ENCODE measurements at regions not wholly inside any gene's neighbourhood (a gene's known extent, or its start where the extent isn't known, plus 50 kb on each side); places are given as distances from the start of the nearest gene placed in this dataset.

DNA sequence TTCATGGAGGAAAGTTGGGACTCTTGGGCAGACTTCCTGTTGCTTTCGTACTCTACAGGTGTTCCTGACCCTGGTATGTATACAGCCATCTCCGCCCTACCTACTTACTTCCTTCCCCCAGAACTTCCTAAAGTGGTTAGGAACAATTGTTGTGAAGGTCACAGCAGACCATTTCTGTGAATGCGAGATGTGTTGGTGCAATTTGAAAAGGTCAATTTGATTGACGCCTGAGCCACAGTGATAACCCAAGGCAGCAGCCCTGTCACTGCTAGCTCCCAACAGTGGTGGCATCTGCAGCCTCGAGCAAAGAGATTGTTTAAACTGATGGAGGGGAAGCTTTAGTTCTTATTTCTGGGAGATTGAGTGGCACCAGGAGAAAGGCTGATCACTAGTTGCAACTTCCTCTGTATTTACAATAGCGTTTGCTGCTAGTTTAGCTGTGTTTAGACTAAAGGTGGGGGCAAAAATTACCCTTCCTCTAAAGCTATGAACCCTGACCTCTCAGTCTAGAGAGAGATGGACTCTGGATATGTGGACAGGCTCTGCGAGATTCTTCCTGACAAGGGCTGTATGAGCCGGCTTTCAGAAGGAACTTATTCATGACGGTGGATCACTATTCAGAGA, 78.3 kb upstream of the MAP4K3 start:
- H3K4me1 ChIP-seq: peaks cover 35 to 59% (median 43%) of the 10 kb centered on the region in 4 donors
- H3K27ac ChIP-seq: peak overlapping the region in 2 of 4 donors; percentile 27 to 80
- TF ChIP-seq, protein P1, sequence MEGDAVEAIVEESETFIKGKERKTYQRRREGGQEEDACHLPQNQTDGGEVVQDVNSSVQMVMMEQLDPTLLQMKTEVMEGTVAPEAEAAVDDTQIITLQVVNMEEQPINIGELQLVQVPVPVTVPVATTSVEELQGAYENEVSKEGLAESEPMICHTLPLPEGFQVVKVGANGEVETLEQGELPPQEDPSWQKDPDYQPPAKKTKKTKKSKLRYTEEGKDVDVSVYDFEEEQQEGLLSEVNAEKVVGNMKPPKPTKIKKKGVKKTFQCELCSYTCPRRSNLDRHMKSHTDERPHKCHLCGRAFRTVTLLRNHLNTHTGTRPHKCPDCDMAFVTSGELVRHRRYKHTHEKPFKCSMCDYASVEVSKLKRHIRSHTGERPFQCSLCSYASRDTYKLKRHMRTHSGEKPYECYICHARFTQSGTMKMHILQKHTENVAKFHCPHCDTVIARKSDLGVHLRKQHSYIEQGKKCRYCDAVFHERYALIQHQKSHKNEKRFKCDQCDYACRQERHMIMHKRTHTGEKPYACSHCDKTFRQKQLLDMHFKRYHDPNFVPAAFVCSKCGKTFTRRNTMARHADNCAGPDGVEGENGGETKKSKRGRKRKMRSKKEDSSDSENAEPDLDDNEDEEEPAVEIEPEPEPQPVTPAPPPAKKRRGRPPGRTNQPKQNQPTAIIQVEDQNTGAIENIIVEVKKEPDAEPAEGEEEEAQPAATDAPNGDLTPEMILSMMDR (IDR thresholded peaks at IDR 0.05): no peak
- no peak for TF ChIP-seq POLR2AphosphoS5 (IDR thresholded peaks at IDR 0.05)
- no peak for TF ChIP-seq EP300 (IDR thresholded peaks at IDR 0.05)
- TF ChIP-seq POLR2A (IDR thresholded peaks at IDR 0.05): no peak
- ATAC-seq (ENCODE audit: low FRiP score in 2 of 2) (no peak), DNase-seq (no peak)
- H3K9me3 ChIP-seq: no peaks in the 10 kb centered on the region
- no peaks in the 10 kb centered on the region for H3K27me3 ChIP-seq
- WGBS, 2 donors: 45 to 67% methylated on average over 5 to 9 of the region's 9 CpGs
- H3K36me3 ChIP-seq: no peaks in the 10 kb centered on the region
- no peak overlapping the region for H3K4me3 ChIP-seq

DNA sequence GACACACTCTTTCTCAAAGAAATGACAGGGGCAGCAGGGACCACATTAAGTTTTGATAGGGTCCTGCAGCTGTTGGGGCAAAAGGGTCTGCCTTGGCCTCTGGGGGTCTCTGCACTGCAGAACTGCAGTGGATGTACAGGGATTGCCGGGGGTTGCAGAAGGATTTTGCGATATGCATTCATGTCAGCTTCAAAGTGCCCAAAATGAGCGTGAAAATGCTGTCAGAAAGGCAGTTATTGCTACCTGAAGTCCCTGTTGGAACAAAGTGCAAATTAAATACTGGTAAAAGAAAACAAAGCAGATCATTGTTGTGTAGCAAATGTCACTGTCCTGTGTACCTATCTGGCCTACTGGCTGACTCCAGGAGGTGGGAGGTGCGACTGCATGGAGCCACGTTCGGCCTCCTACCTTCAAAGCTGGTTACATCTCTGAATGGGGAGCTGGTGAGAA, 78.8 kb upstream of the MAP4K3 start:
- WGBS, 2 donors: 83 to 93% methylated on average over 6 of the region's 6 CpGs
- no peak for DNase-seq
- Histone ChIP-seq H3K4me3 (no peak overlapping the region), H3K27me3 (no peaks in the 10 kb centered on the region), H3K27ac (peak overlapping the region in 3 of 4 donors; percentile 26 to 80 (median 27)), H3K36me3 (no peaks in the 10 kb centered on the region), H3K4me1 (peaks cover 35 to 59% (median 43%) of the 10 kb centered on the region in 4 donors), H3K9me3 (no peaks in the 10 kb centered on the region)
- no peak for TF ChIP-seq EP300 (IDR thresholded peaks at IDR 0.05)
- TF ChIP-seq, protein P1 (IDR thresholded peaks at IDR 0.05): peak in 1 of 6 experiments; percentile 5
- ATAC-seq (ENCODE audit: low FRiP score in 2 of 2): no peak

DNA sequence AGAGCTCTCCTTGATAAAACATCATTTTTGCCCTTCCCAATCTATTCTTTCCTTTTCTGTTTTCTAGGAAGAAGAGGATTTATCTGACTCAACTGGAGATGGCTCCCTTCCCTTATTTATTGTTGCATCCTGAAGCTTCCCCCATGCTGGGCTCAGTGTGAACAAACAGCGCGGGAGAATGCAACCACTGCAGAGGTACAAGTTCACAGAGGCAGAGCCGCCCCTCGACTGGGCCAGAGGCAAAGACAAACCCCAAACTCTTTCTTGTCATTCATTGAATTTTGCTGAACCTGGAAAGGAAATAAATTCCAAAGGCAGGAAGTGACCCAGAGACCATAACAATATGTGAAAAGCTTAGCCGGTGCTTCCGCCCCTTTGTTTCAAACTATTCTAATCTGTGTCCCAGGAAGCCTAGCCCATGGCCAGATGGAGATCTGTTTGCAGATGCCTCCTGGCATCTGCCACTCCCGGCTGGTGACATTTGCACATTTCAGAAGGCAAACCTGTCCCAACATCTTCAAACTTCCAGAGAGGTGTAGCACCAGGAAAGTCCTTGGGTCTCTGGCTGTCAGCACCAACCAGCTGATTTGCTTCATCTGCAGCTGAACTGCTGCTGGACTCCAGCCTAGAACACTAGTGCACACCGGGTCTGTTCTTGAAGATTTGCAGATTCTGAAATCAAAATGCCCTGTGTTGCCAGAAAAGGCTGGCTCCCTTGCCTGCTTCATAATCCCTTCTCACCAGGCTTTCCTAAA, 79.4 kb upstream of the MAP4K3 start:
- peaks cover 30 to 58% (median 43%) of the 10 kb centered on the region in 4 donors for H3K4me1 ChIP-seq
- ATAC-seq (ENCODE audit: low FRiP score in 2 of 2) (no peak), DNase-seq (peak in 1 of 2 donors; percentile 23)
- H3K27me3 ChIP-seq: no peaks in the 10 kb centered on the region
- WGBS, 2 donors: 56 to 60% methylated on average over 6 to 8 of the region's 8 CpGs
- H3K9me3 ChIP-seq: peaks cover 0 to 4% (median 2%) of the 10 kb centered on the region in 4 donors
- H3K36me3 ChIP-seq: no peaks in the 10 kb centered on the region
- TF ChIP-seq POLR2AphosphoS5 (IDR thresholded peaks at IDR 0.05): peak; percentile 26 to 28
- TF ChIP-seq, protein P1 (IDR thresholded peaks at IDR 0.05): no peak
- no peak for TF ChIP-seq POLR2A (IDR thresholded peaks at IDR 0.05)
- TF ChIP-seq EP300 (IDR thresholded peaks at IDR 0.05): peak in 1 of 4 donors; percentile 6
- H3K4me3 ChIP-seq: no peak overlapping the region
- peak overlapping the region in 3 of 4 donors; percentile 11 to 80 (median 27) for H3K27ac ChIP-seq

DNA sequence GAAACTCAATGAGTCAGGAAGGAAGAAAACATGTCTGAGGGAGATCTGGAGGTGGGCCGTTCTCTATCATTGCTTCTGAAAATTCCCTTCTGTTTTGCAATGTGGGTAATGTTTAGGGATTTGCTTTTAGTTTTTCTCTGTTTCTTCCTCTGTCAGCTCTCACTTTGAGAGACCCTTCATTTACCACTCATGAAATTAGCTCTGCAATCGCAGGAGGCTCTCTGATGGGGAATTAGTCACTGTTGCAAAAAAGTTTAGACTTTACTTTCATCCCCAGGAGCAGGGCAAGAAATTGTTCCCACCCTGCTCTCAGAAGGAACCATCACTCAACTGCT, 80.0 kb upstream of the MAP4K3 start:
- ATAC-seq (ENCODE audit: low FRiP score in 2 of 2) (no peak), DNase-seq (no peak)
- 63 to 66% methylated on average over 2 of the region's 2 CpGs for WGBS, 2 donors
- Histone ChIP-seq H3K27me3 (no peaks in the 10 kb centered on the region), H3K4me1 (peaks cover 25 to 52% (median 43%) of the 10 kb centered on the region in 4 donors), H3K36me3 (no peaks in the 10 kb centered on the region), H3K4me3 (no peak overlapping the region), H3K9me3 (peaks cover 0 to 10% (median 5%) of the 10 kb centered on the region in 4 donors), H3K27ac (peak overlapping the region in 3 of 4 donors; percentile 11 to 80 (median 23))
- TF ChIP-seq POLR2AphosphoS5 (IDR thresholded peaks at IDR 0.05): no peak
- TF ChIP-seq EP300 (IDR thresholded peaks at IDR 0.05): no peak
- TF ChIP-seq, protein P1 (IDR thresholded peaks at IDR 0.05): no peak
- no peak for TF ChIP-seq POLR2A (IDR thresholded peaks at IDR 0.05)
